Keratinocyte (primary cell): ENCODE measurements at regions not wholly inside any gene's neighbourhood (a gene's known extent, or its start where the extent isn't known, plus 50 kb on each side); places are given as distances from the start of the nearest gene placed in this dataset.

Source experiments
- DNase-seq: peaks from one replicate; pipeline ENCODE4 v3.0.0-alpha.2; 2011; ENCODE audit warnings: low read depth, missing footprints, low spot score
- FAIRE-seq: peaks from 2 replicates; lab custom pipeline; 2011; peaks lifted over from hg19 to GRCh38; lab: Jason Lieb, UNC
- H2AFZ ChIP-seq: 2 replicates; pipeline ENCODE4 v1.6.0; 2012; ENCODE audit warnings: low read length, control low read depth, inconsistent platforms; ENCODE audit not compliant: control insufficient read depth
- H3K27ac ChIP-seq: 2 replicates; pipeline ENCODE4 v1.5.1; 2011; ENCODE audit warnings: low read length; ENCODE audit not compliant: control insufficient read depth, insufficient read depth
- H3K27me3 ChIP-seq: 3 replicates; pipeline ENCODE4 v1.6.0; 2011; ENCODE audit warnings: low read length; ENCODE audit not compliant: control insufficient read depth, insufficient read depth; ENCODE audit errors: extremely low read depth
- H3K36me3 ChIP-seq, 2 experiments: 2 replicates in 1 of 2; 3 replicates in 1 of 2; pipeline ENCODE4 v1.5.1; 2011; ENCODE audit warnings: low read length in 2 of 2, mild to moderate bottlenecking in 1 of 2; ENCODE audit not compliant: control insufficient read depth in 2 of 2, insufficient read depth in 2 of 2; ENCODE audit errors: extremely low read depth in 1 of 2
- H3K4me1 ChIP-seq: 3 replicates; pipeline ENCODE4 v1.5.1; 2011; ENCODE audit warnings: low read length; ENCODE audit not compliant: control insufficient read depth, insufficient read depth; ENCODE audit errors: extremely low read depth
- H3K4me2 ChIP-seq: 3 replicates; pipeline ENCODE4 v1.6.0; 2011; ENCODE audit warnings: low read depth, low read length; ENCODE audit not compliant: control insufficient read depth, insufficient read depth; ENCODE audit errors: extremely low read depth
- H3K4me3 ChIP-seq, 3 experiments: fragments of 200-600 bp in 1 of 3; sonication (generic) in 1 of 3; 2 replicates in 2 of 3; 3 replicates in 1 of 3; pipeline ENCODE4 v1.5.1; 2011 to 2016; ENCODE audit warnings: low read length in 3 of 3, mild to moderate bottlenecking in 3 of 3, control low read depth in 2 of 3, inconsistent platforms in 1 of 3, low read depth in 1 of 3, mixed read lengths in 1 of 3, mixed run types in 1 of 3, moderate library complexity in 1 of 3; ENCODE audit not compliant: control insufficient read depth in 2 of 3, insufficient read depth in 2 of 3; ENCODE audit errors: extremely low read depth in 1 of 3
- H3K79me2 ChIP-seq: 2 replicates; pipeline ENCODE4 v1.6.0; 2012; ENCODE audit warnings: low read length; ENCODE audit not compliant: control insufficient read depth, insufficient read depth
- H3K9ac ChIP-seq: 3 replicates; pipeline ENCODE4 v1.6.0; 2011; ENCODE audit warnings: low read length; ENCODE audit not compliant: control insufficient read depth, insufficient read depth; ENCODE audit errors: extremely low read depth
- H3K9me1 ChIP-seq: 3 replicates; pipeline ENCODE4 v1.6.0; 2011; ENCODE audit warnings: low read length; ENCODE audit not compliant: control insufficient read depth, insufficient read depth; ENCODE audit errors: extremely low read depth
- H3K9me3 ChIP-seq: 2 replicates; pipeline ENCODE4 v1.5.1; 2012; ENCODE audit warnings: low read depth, low read length; ENCODE audit not compliant: control insufficient read depth
- H4K20me1 ChIP-seq: 3 replicates; pipeline ENCODE4 v1.6.0; 2011; ENCODE audit warnings: low read length; ENCODE audit not compliant: control insufficient read depth, insufficient read depth; ENCODE audit errors: extremely low read depth
- CTCF ChIP-seq, 3 experiments: IDR thresholded peaks in 1 of 3; conservative IDR thresholded peaks in 1 of 3; optimal IDR thresholded peaks in 1 of 3; 2 replicates in 2 of 3; 3 replicates in 1 of 3; pipeline versions ENCODE3 to v1.5.1; 2011; ENCODE audit warnings: low read length in 3 of 3, mild to moderate bottlenecking in 3 of 3, moderate library complexity in 2 of 3, control low read depth in 1 of 3, inconsistent platforms in 1 of 3; ENCODE audit not compliant: insufficient read depth in 2 of 3; ENCODE audit errors: extremely low read depth in 1 of 3
- EZH2 ChIP-seq: IDR thresholded peaks from one replicate; pipeline ENCODE4 v1.6.1; 2012; ENCODE audit warnings: inconsistent platforms, mild to moderate bottlenecking, low read length, moderate library complexity
- dilution Hi-C: fragments of 300-500 bp; cut with MboI; formaldehyde crosslinking; loops from one replicate; pipeline ENCODE4 v1.7.0; 2020; ENCODE audit warnings: low sequenced_read_pairs; ENCODE audit not compliant: extremely low pct_ligation_motif_present

GRCh38 chr6:145498425-145498824, 236.9 kb downstream of the EPM2A start:
- H3K9me3 ChIP-seq = no peaks in the 10 kb centered on the region
- H3K79me2 ChIP-seq = no peaks in the 10 kb centered on the region
- no peak overlapping the region for H2AFZ ChIP-seq
- no peaks in the 10 kb centered on the region for H3K9me1 ChIP-seq
- no peak overlapping the region for H3K9ac ChIP-seq
- no peak overlapping the region for H3K27ac ChIP-seq
- DNase-seq (no peak), FAIRE-seq (no peak)
- no peaks in the 10 kb centered on the region for H3K36me3 ChIP-seq
- dilution Hi-C loops = no loop called here
- no peaks in the 10 kb centered on the region for H3K27me3 ChIP-seq
- H3K4me1 ChIP-seq = no peaks in the 10 kb centered on the region
- H4K20me1 ChIP-seq = no peaks in the 10 kb centered on the region
- H3K4me3 ChIP-seq = no peak overlapping the region
- TF ChIP-seq EZH2 (no peak), CTCF (optimal IDR thresholded peaks at IDR 0.05 in 1 of 3, IDR thresholded peaks at IDR 0.05 in 1 of 3, conservative IDR thresholded peaks at IDR 0.05 in 1 of 3; ENCODE audit: extremely low read depth in 1 of 3, insufficient read depth in 2 of 3, low read length in 3 of 3) (no peak)
- no peak overlapping the region for H3K4me2 ChIP-seq

DNA sequence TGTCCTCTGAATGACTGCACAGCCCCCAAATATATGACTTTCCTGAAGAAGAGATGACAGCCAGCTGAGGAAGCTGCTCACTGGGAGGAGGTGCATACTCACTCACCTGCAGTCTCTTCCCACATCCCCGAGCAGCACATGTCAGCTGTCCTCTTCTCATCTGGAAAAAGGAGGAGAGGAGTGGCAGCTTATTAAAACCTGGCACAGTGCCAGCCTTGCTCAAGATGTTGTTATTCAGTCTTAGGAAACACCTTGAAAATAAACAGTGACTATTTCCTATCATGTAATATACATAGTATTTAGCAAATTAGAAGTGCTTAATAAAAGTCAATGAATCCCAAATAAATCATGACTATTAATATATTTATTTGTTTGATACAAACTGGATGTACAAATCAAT, 232.9 kb downstream of the EPM2A start:
- TF ChIP-seq CTCF (optimal IDR thresholded peaks at IDR 0.05 in 1 of 3, IDR thresholded peaks at IDR 0.05 in 1 of 3, conservative IDR thresholded peaks at IDR 0.05 in 1 of 3; ENCODE audit: extremely low read depth in 1 of 3, insufficient read depth in 2 of 3, low read length in 3 of 3) (no peak), EZH2 (no peak)
- no peaks in the 10 kb centered on the region for H3K36me3 ChIP-seq
- no peaks in the 10 kb centered on the region for H3K9me3 ChIP-seq
- dilution Hi-C loops = no loop called here
- no peaks in the 10 kb centered on the region for H3K9me1 ChIP-seq
- H4K20me1 ChIP-seq = no peaks in the 10 kb centered on the region
- no peak overlapping the region for H3K9ac ChIP-seq
- no peak overlapping the region for H3K4me2 ChIP-seq
- H3K79me2 ChIP-seq = no peaks in the 10 kb centered on the region
- FAIRE-seq (no peak), DNase-seq (no peak)
- no peak overlapping the region for H2AFZ ChIP-seq
- H3K4me3 ChIP-seq = no peak overlapping the region
- no peaks in the 10 kb centered on the region for H3K27me3 ChIP-seq
- H3K27ac ChIP-seq = no peak overlapping the region
- no peaks in the 10 kb centered on the region for H3K4me1 ChIP-seq
